ENCODE measurements at regions not wholly inside any gene's neighbourhood (a gene's known extent, or its start where the extent isn't known, plus 50 kb on each side); places are given as distances from the start of the nearest gene placed in this dataset.

GRCh38 chr5:57947181-57947580 lies 464.6 kb upstream of the ACTBL2 start:
- no peaks in the 10 kb centered on the region for H3K4me1 ChIP-seq
- no peak overlapping the region for H3K4me3 ChIP-seq
- H3K36me3 ChIP-seq: no peaks in the 10 kb centered on the region
- no peaks in the 10 kb centered on the region for H3K27me3 ChIP-seq (ENCODE audit: low read depth)
- TF ChIP-seq CTCF (IDR thresholded peaks at IDR 0.05; ENCODE audit: borderline replicate concordance): no peak
- intact Hi-C loops (cut with micrococcal nuclease): no loop called here
- H3K27ac ChIP-seq (replicated peaks): no peak overlapping the region
- no peak for DNase-seq
- H3K9me3 ChIP-seq (replicated peaks): peaks cover 5% of the 10 kb centered on the region

DNA sequence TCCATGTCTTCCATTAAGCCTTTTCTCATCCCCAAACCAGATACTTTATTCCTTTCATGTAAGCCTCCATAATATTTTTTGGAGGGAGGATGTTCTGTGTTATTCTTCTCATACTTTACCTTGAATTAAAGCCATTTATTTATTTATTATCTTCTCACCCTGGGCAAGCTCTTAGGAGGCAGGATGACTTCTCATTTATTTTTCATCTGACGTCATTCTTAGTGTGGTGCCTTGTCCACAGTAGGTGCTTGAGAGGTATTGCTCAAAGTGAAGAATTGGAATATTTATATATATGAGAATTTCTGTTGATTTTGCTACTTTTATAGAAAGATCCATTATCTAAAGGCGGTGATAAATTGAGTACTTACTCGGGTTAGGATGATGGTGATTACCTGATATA lies 458.3 kb upstream of the ACTBL2 start:
- no peaks in the 10 kb centered on the region for H3K4me1 ChIP-seq
- peaks cover 5% of the 10 kb centered on the region for H3K9me3 ChIP-seq (replicated peaks)
- H3K36me3 ChIP-seq: no peaks in the 10 kb centered on the region
- H3K27ac ChIP-seq (replicated peaks): no peak overlapping the region
- no peak for DNase-seq
- intact Hi-C loops (cut with micrococcal nuclease): no loop called here
- TF ChIP-seq CTCF (IDR thresholded peaks at IDR 0.05; ENCODE audit: borderline replicate concordance): no peak
- H3K4me3 ChIP-seq: no peak overlapping the region
- H3K27me3 ChIP-seq (ENCODE audit: low read depth): no peaks in the 10 kb centered on the region

DNA sequence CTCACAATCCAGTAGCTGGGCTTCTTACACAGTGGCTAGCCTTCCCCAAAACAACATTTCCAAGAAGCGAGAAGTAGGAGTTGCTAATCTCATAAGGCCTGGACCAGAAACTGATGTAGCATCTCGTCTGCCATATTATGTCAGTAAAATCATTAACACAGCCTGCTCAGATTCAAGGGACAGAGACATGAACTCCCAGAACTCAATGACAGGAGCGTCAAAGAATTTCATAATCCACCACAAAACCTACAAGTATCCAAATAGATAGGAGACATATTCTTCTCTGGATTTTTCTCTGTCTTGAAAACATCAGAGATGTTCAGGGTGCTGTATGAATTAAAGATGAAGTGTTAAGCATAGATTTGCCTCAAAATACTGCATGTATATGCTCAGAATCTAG lies 457.6 kb upstream of the ACTBL2 start:
- no peaks in the 10 kb centered on the region for H3K36me3 ChIP-seq
- H3K4me1 ChIP-seq: no peaks in the 10 kb centered on the region
- H3K9me3 ChIP-seq (replicated peaks): peaks cover 5% of the 10 kb centered on the region
- no peak for DNase-seq
- intact Hi-C loops (cut with micrococcal nuclease): no loop called here
- TF ChIP-seq CTCF (IDR thresholded peaks at IDR 0.05; ENCODE audit: borderline replicate concordance): no peak
- no peak overlapping the region for H3K27ac ChIP-seq (replicated peaks)
- H3K4me3 ChIP-seq: no peak overlapping the region
- H3K27me3 ChIP-seq (ENCODE audit: low read depth): no peaks in the 10 kb centered on the region

- Histone ChIP-seq H3K27me3 (ENCODE audit: low read depth) (no peaks in the 10 kb centered on the region), H3K9me3 (replicated peaks) (peaks cover 5% of the 10 kb centered on the region), H3K36me3 (no peaks in the 10 kb centered on the region), H3K4me1 (no peaks in the 10 kb centered on the region), H3K27ac (replicated peaks) (no peak overlapping the region), H3K4me3 (no peak overlapping the region)
- no peak for TF ChIP-seq CTCF (IDR thresholded peaks at IDR 0.05; ENCODE audit: borderline replicate concordance)
- no peak for DNase-seq
- intact Hi-C loops (cut with micrococcal nuclease): no loop called here
Measured at GRCh38 chr5:57939771-57940170, 457.2 kb upstream of the ACTBL2 start.

GRCh38 chr5:57939335-57939734 lies 456.7 kb upstream of the ACTBL2 start:
- Histone ChIP-seq H3K9me3 (replicated peaks) (peaks cover 5% of the 10 kb centered on the region), H3K4me1 (no peaks in the 10 kb centered on the region), H3K4me3 (no peak overlapping the region), H3K36me3 (no peaks in the 10 kb centered on the region), H3K27ac (replicated peaks) (no peak overlapping the region), H3K27me3 (ENCODE audit: low read depth) (no peaks in the 10 kb centered on the region)
- intact Hi-C loops (cut with micrococcal nuclease): no loop called here
- no peak for TF ChIP-seq CTCF (IDR thresholded peaks at IDR 0.05; ENCODE audit: borderline replicate concordance)
- DNase-seq: no peak

DNA sequence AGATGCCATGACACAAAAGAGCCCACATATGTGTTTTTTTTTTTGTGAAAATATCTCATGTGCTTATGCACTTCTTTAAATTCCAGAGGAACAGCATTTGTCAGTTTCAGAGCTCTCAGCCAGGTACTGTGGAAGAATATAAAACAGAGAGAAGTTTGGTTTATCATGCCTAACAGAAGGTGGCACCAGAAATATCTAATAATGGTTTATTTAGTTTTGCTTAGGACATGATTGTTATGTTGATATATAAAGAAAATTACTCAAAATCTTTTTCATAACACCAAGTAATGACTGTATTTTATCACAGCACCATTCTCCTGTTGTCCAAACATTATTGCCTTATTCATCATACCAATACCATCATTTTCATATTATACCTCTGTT lies 455.6 kb upstream of the ACTBL2 start:
- intact Hi-C loops (cut with micrococcal nuclease): no loop called here

More for the DNA sequence above, 455.6 kb upstream of the ACTBL2 start:
- Histone ChIP-seq H3K36me3 (no peaks in the 10 kb centered on the region), H3K4me3 (no peak overlapping the region), H3K27me3 (ENCODE audit: low read depth) (no peaks in the 10 kb centered on the region), H3K9me3 (replicated peaks) (no peaks in the 10 kb centered on the region), H3K4me1 (no peaks in the 10 kb centered on the region), H3K27ac (replicated peaks) (no peak overlapping the region)
- no peak for DNase-seq
- TF ChIP-seq CTCF (IDR thresholded peaks at IDR 0.05; ENCODE audit: borderline replicate concordance): peak; percentile 17
